H9 (cell line): ENCODE measurements at regions not wholly inside any gene's neighbourhood (a gene's known extent, or its start where the extent isn't known, plus 50 kb on each side); places are given as distances from the start of the nearest gene placed in this dataset.

ENCODE experiments used
- DNase-seq: peaks from one replicate; pipeline ENCODE4 v3.0.0-alpha.2; 2017
- H2AFZ ChIP-seq: one replicate; pipeline ENCODE4 v1.6.1; 2013; ENCODE audit warnings: mild to moderate bottlenecking, low read length, control low read depth, moderate library complexity
- H2AK5ac ChIP-seq: 2 replicates; pipeline ENCODE4 v1.6.1; 2013; ENCODE audit warnings: low read length, control low read depth, mixed read lengths; ENCODE audit not compliant: insufficient read length
- H2BK120ac ChIP-seq: one replicate; pipeline ENCODE4 v1.6.1; 2013; ENCODE audit warnings: low read depth, mild to moderate bottlenecking, low read length, control low read depth, inconsistent platforms; ENCODE audit not compliant: poor library complexity, severe bottlenecking
- H2BK12ac ChIP-seq: 2 replicates; pipeline ENCODE4 v1.6.1; 2013; ENCODE audit warnings: low read length, control low read depth, mixed read lengths, low read depth; ENCODE audit not compliant: insufficient read length
- H2BK15ac ChIP-seq: 2 replicates; pipeline ENCODE4 v1.6.1; 2013; ENCODE audit warnings: low read depth, low read length, control low read depth
- H2BK20ac ChIP-seq: one replicate; pipeline ENCODE4 v1.6.1; 2013; ENCODE audit warnings: low read depth, mild to moderate bottlenecking, low read length, control low read depth, inconsistent platforms; ENCODE audit not compliant: poor library complexity, severe bottlenecking
- H2BK5ac ChIP-seq: 2 replicates; pipeline ENCODE4 v1.6.1; 2013; ENCODE audit warnings: low read length, control low read depth, mixed read lengths; ENCODE audit not compliant: insufficient read length
- H3K14ac ChIP-seq: 2 replicates; pipeline ENCODE4 v1.6.1; 2013; ENCODE audit warnings: low read length, control low read depth; ENCODE audit not compliant: insufficient read depth
- H3K18ac ChIP-seq: 2 replicates; pipeline ENCODE4 v1.6.1; 2013; ENCODE audit warnings: low read depth, mild to moderate bottlenecking, mixed read lengths, low read length, control low read depth; ENCODE audit not compliant: insufficient read length
- H3K23ac ChIP-seq: 2 replicates; pipeline ENCODE4 v1.6.1; 2013; ENCODE audit warnings: low read length, control low read depth, mixed read lengths, low read depth; ENCODE audit not compliant: insufficient read length
- H3K23me2 ChIP-seq: 2 replicates; pipeline ENCODE4 v1.6.1; 2013; ENCODE audit warnings: low read depth, mild to moderate bottlenecking, mixed read lengths, low read length, control low read depth; ENCODE audit not compliant: insufficient read length, poor library complexity, severe bottlenecking
- H3K27ac ChIP-seq: 2 replicates; pipeline ENCODE4 v1.5.1; 2013; ENCODE audit warnings: low read length, control low read depth, mixed read lengths, low read depth; ENCODE audit not compliant: insufficient read length
- H3K27me3 ChIP-seq: 2 replicates; pipeline ENCODE4 v1.6.1; 2013; ENCODE audit warnings: low read length, control low read depth, inconsistent platforms; ENCODE audit not compliant: insufficient read depth
- H3K4ac ChIP-seq: 2 replicates; pipeline ENCODE4 v1.6.1; 2013; ENCODE audit warnings: low read depth, mild to moderate bottlenecking, control low read depth, inconsistent platforms, low read length, moderate library complexity
- H3K4me1 ChIP-seq: 2 replicates; pipeline ENCODE4 v1.6.1; 2013; ENCODE audit warnings: low read length, control low read depth, inconsistent platforms; ENCODE audit not compliant: insufficient read depth
- H3K4me2 ChIP-seq: 2 replicates; pipeline ENCODE4 v1.6.1; 2013; ENCODE audit warnings: low read length, control low read depth, mixed read lengths; ENCODE audit not compliant: insufficient read length, insufficient read depth
- H3K56ac ChIP-seq: 2 replicates; pipeline ENCODE4 v1.6.1; 2013; ENCODE audit warnings: low read depth, mild to moderate bottlenecking, mixed read lengths, low read length, control low read depth; ENCODE audit not compliant: insufficient read length
- H3K79me1 ChIP-seq: 2 replicates; pipeline ENCODE4 v1.6.1; 2013; ENCODE audit warnings: low read depth, mild to moderate bottlenecking, moderate library complexity, low read length, control low read depth, inconsistent platforms; ENCODE audit not compliant: insufficient read depth, poor library complexity, severe bottlenecking
- H3K79me2 ChIP-seq: 2 replicates; pipeline ENCODE4 v1.6.1; 2013; ENCODE audit warnings: low read length, control low read depth, inconsistent platforms; ENCODE audit not compliant: insufficient read depth
- H3K9ac ChIP-seq: 2 replicates; pipeline ENCODE4 v1.6.1; 2013; ENCODE audit warnings: low read length, control low read depth, mixed read lengths; ENCODE audit not compliant: insufficient read length; ENCODE audit errors: extremely low read depth
- H3K9me3 ChIP-seq: one replicate; pipeline ENCODE4 v1.6.1; 2013; ENCODE audit warnings: low read depth, low read length, inconsistent platforms; ENCODE audit not compliant: control insufficient read depth
- H3T11ph ChIP-seq: one replicate; pipeline ENCODE4 v1.6.1; 2013; ENCODE audit warnings: mild to moderate bottlenecking, low read length, control low read depth, inconsistent platforms
- H4K20me1 ChIP-seq: one replicate; pipeline ENCODE4 v1.6.1; 2013; ENCODE audit not compliant: control insufficient read depth, insufficient read length, insufficient read depth
- H4K5ac ChIP-seq: 2 replicates; pipeline ENCODE4 v1.6.1; 2013; ENCODE audit warnings: low read depth, mild to moderate bottlenecking, mixed read lengths, low read length, control low read depth; ENCODE audit not compliant: insufficient read length
- H4K8ac ChIP-seq: replicated peaks from 2 replicates; pipeline ENCODE4 v1.6.1; 2013; ENCODE audit warnings: low read length, control low read depth, mixed read lengths, low read depth; ENCODE audit not compliant: insufficient read length
- H4K91ac ChIP-seq: 2 replicates; pipeline ENCODE4 v1.6.1; 2013; ENCODE audit warnings: low read depth, mild to moderate bottlenecking, moderate library complexity, mixed read lengths, low read length, control low read depth; ENCODE audit not compliant: insufficient read length
- H3K27ac Mint-ChIP-seq, 3 experiments: 2 replicates in 2 of 3; 3 replicates in 1 of 3; pipeline ENCODE4 v1.8.0; 2020 to 2021; ENCODE audit warnings: mixed read lengths in 3 of 3, mild to moderate bottlenecking in 1 of 3, moderate library complexity in 1 of 3
- H3K27me3 Mint-ChIP-seq: 2 replicates; pipeline ENCODE4 v1.8.0; 2021; ENCODE audit warnings: low read depth, mild to moderate bottlenecking, moderate library complexity, mixed read lengths
- H3K36me3 Mint-ChIP-seq, 3 experiments: 2 replicates in 2 of 3; 3 replicates in 1 of 3; pipeline ENCODE4 v1.8.0; 2020 to 2021; ENCODE audit warnings: low read depth in 3 of 3, mixed read lengths in 3 of 3; ENCODE audit not compliant: insufficient read depth in 1 of 3
- H3K4me1 Mint-ChIP-seq, 2 experiments: 2 replicates each; pipeline ENCODE4 v1.8.0; 2020; ENCODE audit warnings: mixed read lengths in 2 of 2
- H3K4me3 Mint-ChIP-seq, 2 experiments: 2 replicates in 1 of 2; 3 replicates in 1 of 2; pipeline ENCODE4 v1.8.0; 2020 to 2021; ENCODE audit warnings: mild to moderate bottlenecking in 2 of 2, mixed read lengths in 2 of 2, moderate library complexity in 1 of 2
- H3K9me3 Mint-ChIP-seq, 2 experiments: 2 replicates in 1 of 2; 3 replicates in 1 of 2; pipeline ENCODE4 v1.8.0; 2020; ENCODE audit warnings: mild to moderate bottlenecking in 2 of 2, mixed read lengths in 2 of 2, moderate library complexity in 1 of 2
- CTCF ChIP-seq: fragments of 200-600 bp; sonication (generic); conservative IDR thresholded peaks from 3 replicates; pipeline ENCODE4 v1.8.0; 2021; ENCODE audit warnings: antibody characterized with exemption, mild to moderate bottlenecking
- WGBS: extraction: QIAGEN DNeasy Blood & Tissue Kit; methylation state at CpG from one replicate; pipeline ENCODE4 v1.1.7; 2013; ENCODE audit warnings: missing lambda C conversion rate, low lambda C conversion rate, mixed read lengths; ENCODE audit not compliant: insufficient read length; ENCODE audit errors: extremely low coverage; 5-methylcytosine and 5-hydroxymethylcytosine counted together

- peak overlapping the region in 1 of 3 experiments; percentile 45; a peak in 1 of 7 replicates for H3K27ac Mint-ChIP-seq
- no peak overlapping the region for H2BK5ac ChIP-seq
- no peaks in the 10 kb centered on the region for H3K79me1 ChIP-seq
- H3K4ac ChIP-seq: no peak overlapping the region
- no peak overlapping the region for H2BK120ac ChIP-seq
- H4K91ac ChIP-seq: no peak overlapping the region
- H3K27me3 Mint-ChIP-seq: no peaks in the 10 kb centered on the region
- H4K8ac ChIP-seq: no peak overlapping the region
- no CpG with 5 or more reads among the region's 3 CpGs for WGBS
- H2BK15ac ChIP-seq: no peak overlapping the region
- H3K4me2 ChIP-seq: no peak overlapping the region
- H3K9me3 Mint-ChIP-seq: peaks cover 23 to 49% of the 10 kb centered on the region in 2 experiments
- H3K4me1 Mint-ChIP-seq: peaks cover 17 to 27% of the 10 kb centered on the region in 2 experiments
- H2AK5ac ChIP-seq: no peak overlapping the region
- peaks cover 24 to 43% (median 37%) of the 10 kb centered on the region in 3 experiments for H3K36me3 Mint-ChIP-seq
- H3K9me3 ChIP-seq: peaks cover 5% of the 10 kb centered on the region
- H3K27ac ChIP-seq: no peak overlapping the region
- H3K23me2 ChIP-seq: no peaks in the 10 kb centered on the region
- H4K5ac ChIP-seq: no peak overlapping the region
- no peak for TF ChIP-seq CTCF
- DNase-seq: no peak
- H3K18ac ChIP-seq: no peak overlapping the region
- H3K4me1 ChIP-seq: peaks cover 7% of the 10 kb centered on the region; the same call in 1 of the 2 replicates
- H3T11ph ChIP-seq: no peak overlapping the region
- no peak overlapping the region for H3K14ac ChIP-seq
- H4K20me1 ChIP-seq: no peaks in the 10 kb centered on the region
- H3K56ac ChIP-seq: no peak overlapping the region
- H3K79me2 ChIP-seq: no peaks in the 10 kb centered on the region; the same call in 1 of the 2 replicates
- H3K4me3 Mint-ChIP-seq: no peak overlapping the region
- no peak overlapping the region for H2BK20ac ChIP-seq
- no peaks in the 10 kb centered on the region for H3K27me3 ChIP-seq
- no peak overlapping the region for H2AFZ ChIP-seq
- no peak overlapping the region for H3K23ac ChIP-seq
- no peak overlapping the region for H3K9ac ChIP-seq
- H2BK12ac ChIP-seq: no peak overlapping the region
These were observed 176.5 kb upstream of the GJE1 start for GRCh38 chr6:141956046-141956761.
